GM23248 (cell line): ENCODE measurements at regions not wholly inside any gene's neighbourhood (a gene's known extent, or its start where the extent isn't known, plus 50 kb on each side); places are given as distances from the start of the nearest gene placed in this dataset.

Experiments
- DNase-seq: peaks from one replicate; pipeline ENCODE4 v3.0.0-alpha.2; 2015
- H2AFZ ChIP-seq: fragments of 200-600 bp; sonication (generic); 2 replicates; pipeline ENCODE4 v1.6.1; 2016; ENCODE audit warnings: antibody characterized with exemption
- H3F3A ChIP-seq: fragments of 200-600 bp; sonication (generic); 2 replicates; pipeline ENCODE4 v1.6.1; 2016; ENCODE audit warnings: mild to moderate bottlenecking, antibody characterized with exemption, mixed run types; ENCODE audit not compliant: insufficient read depth
- H3K27ac ChIP-seq: fragments of 200-600 bp; sonication (generic); 2 replicates; pipeline ENCODE4 v1.5.1; 2016; ENCODE audit warnings: mild to moderate bottlenecking
- H3K27me3 ChIP-seq: fragments of 200-600 bp; sonication (generic); replicated peaks from 2 replicates; pipeline ENCODE4 v1.6.1; 2016; ENCODE audit warnings: mild to moderate bottlenecking; ENCODE audit not compliant: insufficient read depth
- H3K36me3 ChIP-seq: fragments of 200-600 bp; sonication (generic); 2 replicates; pipeline ENCODE4 v1.6.1; 2016; ENCODE audit warnings: low read depth, mild to moderate bottlenecking
- H3K4me1 ChIP-seq: fragments of 200-600 bp; sonication (generic); 2 replicates; pipeline ENCODE4 v1.6.1; 2016; ENCODE audit warnings: mild to moderate bottlenecking; ENCODE audit not compliant: insufficient read depth
- H3K4me2 ChIP-seq: fragments of 200-600 bp; sonication (generic); one replicate; pipeline ENCODE4 v1.6.1; 2016; ENCODE audit warnings: mild to moderate bottlenecking; ENCODE audit not compliant: unreplicated experiment
- H3K4me3 ChIP-seq: fragments of 200-600 bp; sonication (generic); 2 replicates; pipeline ENCODE4 v1.5.1; 2016; ENCODE audit warnings: mild to moderate bottlenecking
- H3K79me2 ChIP-seq: fragments of 200-600 bp; sonication (generic); 2 replicates; pipeline ENCODE4 v1.6.1; 2016; ENCODE audit warnings: mild to moderate bottlenecking; ENCODE audit not compliant: insufficient read depth
- H3K9ac ChIP-seq: fragments of 200-600 bp; sonication (generic); 2 replicates; pipeline ENCODE4 v1.6.1; 2016; ENCODE audit warnings: mild to moderate bottlenecking
- H3K9me2 ChIP-seq: fragments of 200-600 bp; sonication (generic); 2 replicates; pipeline ENCODE4 v1.6.1; 2016; ENCODE audit warnings: mixed run types, mild to moderate bottlenecking, moderate library complexity; ENCODE audit not compliant: insufficient read depth
- H3K9me3 ChIP-seq: fragments of 200-600 bp; sonication (generic); one replicate; pipeline ENCODE4 v1.6.1; 2017; ENCODE audit warnings: low read depth
- H4K20me1 ChIP-seq: fragments of 200-600 bp; sonication (generic); 2 replicates; pipeline ENCODE4 v1.6.0; 2016; ENCODE audit not compliant: insufficient read depth
- EZH2 ChIP-seq: fragments of 200-600 bp; sonication (generic); IDR thresholded peaks from 2 replicates; pipeline ENCODE4 v1.6.1; 2018; ENCODE audit warnings: antibody characterized with exemption, mild to moderate bottlenecking; ENCODE audit not compliant: insufficient read depth, poor library complexity, severe bottlenecking
- EZH2phosphoT487 ChIP-seq: fragments of 200-600 bp; sonication (generic); IDR thresholded peaks from 2 replicates; pipeline ENCODE4 v1.6.1; 2018; ENCODE audit warnings: antibody characterized with exemption, moderate library complexity, mild to moderate bottlenecking, low read depth; ENCODE audit not compliant: insufficient read depth
- WGBS, 2 experiments: methylation state at CpG; one replicate each; pipeline ENCODE4 v1.1.6; 2015 to 2017; ENCODE audit warnings: low lambda C conversion rate in 2 of 2, low coverage in 1 of 2; ENCODE audit errors: missing lambda C conversion rate in 2 of 2; 5-methylcytosine and 5-hydroxymethylcytosine counted together
- in situ Hi-C: fragments of 300-500 bp; cut with MboI; formaldehyde crosslinking; loops from 2 replicates; pipeline ENCODE4 v1.15.0; 2020

GRCh38 chr5:92912283-92912682, 668.7 kb downstream of the NR2F1-AS1 start:
- in situ Hi-C loops = loop anchor here (25.0 kb wide), 1 partner anchor 875 kb away; no protein-coding TSS in a partner anchor

GRCh38 chr5:92911851-92912250, 669.2 kb downstream of the NR2F1-AS1 start:
- Histone ChIP-seq H3K9ac (no peak overlapping the region), H3K27me3 (no peaks in the 10 kb centered on the region), H4K20me1 (no peaks in the 10 kb centered on the region), H3K27ac (no peak overlapping the region), H3F3A (no peaks in the 10 kb centered on the region), H3K4me2 (no peak overlapping the region), H2AFZ (no peak overlapping the region), H3K9me3 (no peaks in the 10 kb centered on the region), H3K4me3 (no peak overlapping the region), H3K4me1 (peaks cover 11% of the 10 kb centered on the region), H3K9me2 (no peaks in the 10 kb centered on the region), H3K36me3 (no peaks in the 10 kb centered on the region), H3K79me2 (no peaks in the 10 kb centered on the region)
- WGBS, 2 experiments = 86 to 88% methylated on average over 1 of the region's 1 CpG
- DNase-seq = no peak
- TF ChIP-seq EZH2 (no peak), EZH2phosphoT487 (no peak)
- in situ Hi-C loops = loop anchor here (25.0 kb wide), 1 partner anchor 875 kb away; no protein-coding TSS in a partner anchor

More at GRCh38 chr5:92912283-92912682, 668.7 kb downstream of the NR2F1-AS1 start:
- TF ChIP-seq EZH2phosphoT487 = no peak
- H3K79me2 ChIP-seq = no peaks in the 10 kb centered on the region
- no peaks in the 10 kb centered on the region for H3K36me3 ChIP-seq
- no peak overlapping the region for H3K9ac ChIP-seq
- no peaks in the 10 kb centered on the region for H4K20me1 ChIP-seq
- no peak overlapping the region for H2AFZ ChIP-seq
- no peaks in the 10 kb centered on the region for H3F3A ChIP-seq
- H3K9me2 ChIP-seq = no peaks in the 10 kb centered on the region
- WGBS, 2 experiments = 87 to 93% methylated on average over 1 of the region's 1 CpG
- H3K27me3 ChIP-seq = no peaks in the 10 kb centered on the region
- no peak overlapping the region for H3K4me2 ChIP-seq
- H3K4me3 ChIP-seq = no peak overlapping the region
- no peak for DNase-seq
- H3K9me3 ChIP-seq = no peaks in the 10 kb centered on the region
- H3K4me1 ChIP-seq = peaks cover 15% of the 10 kb centered on the region
- H3K27ac ChIP-seq = no peak overlapping the region

DNA sequence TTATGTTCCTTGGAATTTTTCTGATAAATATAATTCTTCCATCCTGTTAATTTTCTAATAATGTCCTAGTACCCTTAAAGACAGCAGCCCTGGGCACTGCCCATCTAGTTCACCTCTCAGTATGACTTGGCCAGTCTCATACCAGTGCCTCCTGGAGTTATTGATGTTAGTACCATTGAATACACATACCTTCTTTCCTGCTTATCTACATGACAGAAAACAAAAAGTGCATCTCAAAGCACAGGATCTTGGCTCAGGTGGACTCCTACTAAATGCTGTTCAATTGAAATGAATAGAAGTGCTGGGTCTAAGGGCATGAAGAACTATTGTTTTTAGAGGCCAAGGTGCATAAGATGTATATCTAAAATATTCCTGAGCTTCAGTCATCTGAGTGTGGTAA, 669.7 kb downstream of the NR2F1-AS1 start:
- H3K36me3 ChIP-seq = no peaks in the 10 kb centered on the region
- TF ChIP-seq EZH2 = no peak
- no peak for TF ChIP-seq EZH2phosphoT487
- H3K4me3 ChIP-seq = no peak overlapping the region
- H3K4me1 ChIP-seq = peaks cover 11% of the 10 kb centered on the region
- no peak overlapping the region for H2AFZ ChIP-seq
- H3K27ac ChIP-seq = no peak overlapping the region
- in situ Hi-C loops = loop anchor here (25.0 kb wide), 1 partner anchor 876 kb away; no protein-coding TSS in a partner anchor
- H3K79me2 ChIP-seq = no peaks in the 10 kb centered on the region
- no peak for DNase-seq
- H4K20me1 ChIP-seq = no peaks in the 10 kb centered on the region
- no peaks in the 10 kb centered on the region for H3K9me2 ChIP-seq
- no peaks in the 10 kb centered on the region for H3K27me3 ChIP-seq
- H3K4me2 ChIP-seq = no peak overlapping the region
- H3F3A ChIP-seq = no peaks in the 10 kb centered on the region
- H3K9me3 ChIP-seq = no peaks in the 10 kb centered on the region
- no peak overlapping the region for H3K9ac ChIP-seq

DNA sequence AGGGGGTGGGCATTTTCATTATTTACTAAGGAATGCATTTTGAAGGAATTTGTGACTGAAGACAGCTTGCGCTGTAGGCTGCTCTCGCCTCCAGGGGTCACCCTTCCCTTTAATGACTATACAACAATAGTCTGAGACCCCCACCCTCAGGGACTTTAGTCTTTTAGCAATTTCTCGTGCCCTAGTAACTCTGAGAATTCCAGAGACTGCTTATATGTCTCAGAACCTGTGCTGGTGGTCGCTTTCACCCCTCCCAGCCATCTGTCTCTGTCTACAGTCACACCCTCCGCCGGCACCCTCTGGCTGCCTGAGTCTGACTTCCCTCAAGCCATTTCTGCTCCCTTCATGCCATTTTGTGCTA, 671.4 kb downstream of the NR2F1-AS1 start:
- H3K9me3 ChIP-seq = no peaks in the 10 kb centered on the region
- in situ Hi-C loops = loop anchor here (25.0 kb wide), 1 partner anchor 878 kb away; no protein-coding TSS in a partner anchor
- no peak overlapping the region for H2AFZ ChIP-seq

DNA sequence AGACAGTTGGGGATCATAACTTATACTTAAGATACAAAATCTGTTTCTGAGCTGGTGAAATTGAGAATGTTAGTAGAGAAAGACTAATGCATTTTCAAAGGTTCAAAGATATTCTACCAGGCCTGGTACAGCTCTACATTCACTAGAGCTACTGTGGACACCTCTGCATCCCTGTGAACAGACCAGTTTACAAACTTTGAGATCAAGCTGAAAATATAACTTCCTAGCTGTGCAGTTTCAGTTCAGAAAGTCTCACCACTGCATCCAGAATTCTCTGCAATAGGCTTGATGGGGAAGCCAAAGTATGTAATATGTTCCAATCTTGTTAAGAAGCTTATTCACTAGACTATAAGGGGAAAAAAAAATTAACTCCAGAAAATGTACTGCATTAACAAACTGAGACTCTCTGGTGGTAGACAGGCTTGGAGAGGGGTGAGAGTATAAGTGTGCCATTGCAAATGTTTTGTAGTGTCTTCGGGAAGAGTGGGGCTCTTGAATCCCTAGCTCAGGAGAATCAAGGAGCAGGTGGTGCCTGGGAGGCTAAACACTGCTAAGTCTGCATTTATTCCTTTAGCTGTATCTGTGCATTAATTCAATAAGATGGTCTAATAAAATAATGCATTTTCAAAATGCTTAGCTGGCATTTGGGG, 671.9 kb downstream of the NR2F1-AS1 start:
- no peak overlapping the region for H3K4me2 ChIP-seq
- no peak for DNase-seq

More for the DNA sequence above, 671.4 kb downstream of the NR2F1-AS1 start:
- H3K4me2 ChIP-seq = no peak overlapping the region
- H3K4me3 ChIP-seq = no peak overlapping the region
- no peaks in the 10 kb centered on the region for H3K36me3 ChIP-seq
- peak; percentile 18 for DNase-seq
- H3K9me2 ChIP-seq = no peaks in the 10 kb centered on the region
- WGBS, 2 experiments = 72 to 78% methylated on average over 6 of the region's 6 CpGs
- H3K27me3 ChIP-seq = no peaks in the 10 kb centered on the region
- no peak for TF ChIP-seq EZH2
- no peak for TF ChIP-seq EZH2phosphoT487
- no peak overlapping the region for H3K27ac ChIP-seq
- H4K20me1 ChIP-seq = no peaks in the 10 kb centered on the region
- no peaks in the 10 kb centered on the region for H3K79me2 ChIP-seq
- H3F3A ChIP-seq = no peaks in the 10 kb centered on the region
- no peak overlapping the region for H3K9ac ChIP-seq
- H3K4me1 ChIP-seq = peaks cover 11% of the 10 kb centered on the region

More for the DNA sequence above, 671.9 kb downstream of the NR2F1-AS1 start:
- no peak overlapping the region for H3K4me3 ChIP-seq
- no peaks in the 10 kb centered on the region for H4K20me1 ChIP-seq
- no peaks in the 10 kb centered on the region for H3K27me3 ChIP-seq
- no peak overlapping the region for H3K27ac ChIP-seq
- TF ChIP-seq EZH2phosphoT487 = no peak
- TF ChIP-seq EZH2 = no peak
- H3K9me3 ChIP-seq = no peaks in the 10 kb centered on the region
- no peaks in the 10 kb centered on the region for H3K9me2 ChIP-seq
- H3K36me3 ChIP-seq = no peaks in the 10 kb centered on the region
- WGBS, 2 experiments = 96 to 97% methylated on average over 1 of the region's 1 CpG
- no peaks in the 10 kb centered on the region for H3F3A ChIP-seq
- H3K4me1 ChIP-seq = peaks cover 11% of the 10 kb centered on the region
- no peak overlapping the region for H2AFZ ChIP-seq
- no peak overlapping the region for H3K9ac ChIP-seq
- no peaks in the 10 kb centered on the region for H3K79me2 ChIP-seq
- in situ Hi-C loops = loop anchor here (25.0 kb wide), 1 partner anchor 878 kb away; no protein-coding TSS in a partner anchor
